Gastrocnemius medialis (tissue), 4 donors: ENCODE measurements at regions not wholly inside any gene's neighbourhood (a gene's known extent, or its start where the extent isn't known, plus 50 kb on each side); places are given as distances from the start of the nearest gene placed in this dataset.

Experiments used
- ATAC-seq, 2 donors: fragments of 150-250 bp; one replicate each; pipeline ENCODE4 v1.9.1; 2016
- DNase-seq, 2 donors: peaks; one replicate each; pipeline ENCODE4 v3.0.0-alpha.2; 2019
- H3K27ac ChIP-seq, 4 donors: fragments of 200-600 bp; sonication (generic); 1 replicate in 1 of 4; 2 replicates in 3 of 4; pipeline ENCODE4 v1.5.1; 2016 to 2018; ENCODE audit warnings: mild to moderate bottlenecking in 2 of 4, moderate library complexity in 1 of 4
- H3K27me3 ChIP-seq, 3 donors: fragments of 200-600 bp; sonication (generic) in 2 of 3; 1 replicate in 1 of 3; 2 replicates in 2 of 3; pipeline versions ENCODE4 v1.5.1 to v1.6.0; 2016 to 2019; ENCODE audit warnings: mild to moderate bottlenecking in 1 of 3, moderate library complexity in 1 of 3
- H3K36me3 ChIP-seq, 2 donors: fragments of 200-600 bp; sonication (generic) in 1 of 2; one replicate each; pipeline ENCODE4 v1.5.1; 2017 to 2018
- H3K4me1 ChIP-seq, 2 donors: fragments of 200-600 bp; sonication (generic) in 1 of 2; one replicate each; pipeline ENCODE4 v1.5.1; 2016 to 2017; ENCODE audit warnings: mild to moderate bottlenecking in 2 of 2
- H3K4me3 ChIP-seq, 4 donors: fragments of 200-600 bp; sonication (generic) in 3 of 4; 1 replicate in 1 of 4; 2 replicates in 3 of 4; pipeline ENCODE4 v1.5.1; 2016 to 2019; ENCODE audit warnings: mild to moderate bottlenecking in 2 of 4
- H3K9me3 ChIP-seq, 3 donors: fragments of 200-600 bp; sonication (generic) in 2 of 3; 1 replicate in 1 of 3; 2 replicates in 2 of 3; pipeline ENCODE4 v1.5.1; 2016 to 2019
- POLR2A ChIP-seq, 2 donors: fragments of 450-650 bp; IDR thresholded peaks; one replicate each; pipeline ENCODE4 v1.6.1; 2017; ENCODE audit warnings: antibody characterized with exemption in 2 of 2, mild to moderate bottlenecking in 2 of 2, moderate library complexity in 2 of 2
- in situ Hi-C, 4 donors: fragments of 200-750 bp; cut with MboI; loops; one replicate each; pipeline versions ENCODE4 v1.15.0 to v1.8.0; 2017; ENCODE audit warnings: low sequenced_read_pairs in 4 of 4
- intact Hi-C: fragments of 100-400 bp; cut with DNase I; formaldehyde crosslinking; loops from one replicate; pipeline ENCODE4 v1.15.1; 2023; ENCODE audit warnings: low total_unique reads
- TF ChIP-seq, protein P1 (sequence below), 5 experiments: fragments of 450-650 bp in 3 of 5; fragments of 200-600 bp in 2 of 5; sonication (generic) in 2 of 5; IDR thresholded peaks in 4 of 5; conservative IDR thresholded peaks in 1 of 5; 1 replicate in 4 of 5; 2 replicates in 1 of 5; pipeline ENCODE4 v1.5.1; 2016 to 2019; ENCODE audit warnings: antibody characterized with exemption in 5 of 5, mild to moderate bottlenecking in 3 of 5, moderate library complexity in 3 of 5

DNA sequence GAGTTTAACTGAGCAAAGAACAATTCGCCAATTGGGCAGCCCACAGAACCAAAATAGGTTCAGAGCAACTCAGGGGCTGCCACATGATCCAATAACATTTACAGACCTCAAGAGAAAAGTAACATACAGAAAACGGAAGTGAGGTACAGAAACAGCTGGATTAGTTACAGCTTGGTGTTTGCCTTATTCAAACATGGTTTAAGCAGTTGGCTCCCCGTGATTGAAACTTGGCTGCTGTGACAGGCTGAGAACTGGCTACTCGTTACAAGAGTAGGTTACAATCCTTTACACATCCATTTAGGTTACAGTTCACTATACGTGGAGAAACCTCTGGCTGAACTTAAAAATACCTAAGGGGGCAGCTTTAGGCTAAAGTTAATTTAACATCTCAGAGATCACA is 673.1 kb upstream of the PHF14 start:
- Histone ChIP-seq H3K4me3 (no peak overlapping the region), H3K27me3 (no peaks in the 10 kb centered on the region), H3K4me1 (no peaks in the 10 kb centered on the region), H3K36me3 (no peaks in the 10 kb centered on the region), H3K27ac (no peak overlapping the region), H3K9me3 (no peaks in the 10 kb centered on the region)
- intact Hi-C loops (no loop called here), in situ Hi-C loops (no loop called here)
- no peak for ATAC-seq
- DNase-seq = no peak
- no peak for TF ChIP-seq POLR2A (IDR thresholded peaks at IDR 0.05)
- TF ChIP-seq, protein P1, sequence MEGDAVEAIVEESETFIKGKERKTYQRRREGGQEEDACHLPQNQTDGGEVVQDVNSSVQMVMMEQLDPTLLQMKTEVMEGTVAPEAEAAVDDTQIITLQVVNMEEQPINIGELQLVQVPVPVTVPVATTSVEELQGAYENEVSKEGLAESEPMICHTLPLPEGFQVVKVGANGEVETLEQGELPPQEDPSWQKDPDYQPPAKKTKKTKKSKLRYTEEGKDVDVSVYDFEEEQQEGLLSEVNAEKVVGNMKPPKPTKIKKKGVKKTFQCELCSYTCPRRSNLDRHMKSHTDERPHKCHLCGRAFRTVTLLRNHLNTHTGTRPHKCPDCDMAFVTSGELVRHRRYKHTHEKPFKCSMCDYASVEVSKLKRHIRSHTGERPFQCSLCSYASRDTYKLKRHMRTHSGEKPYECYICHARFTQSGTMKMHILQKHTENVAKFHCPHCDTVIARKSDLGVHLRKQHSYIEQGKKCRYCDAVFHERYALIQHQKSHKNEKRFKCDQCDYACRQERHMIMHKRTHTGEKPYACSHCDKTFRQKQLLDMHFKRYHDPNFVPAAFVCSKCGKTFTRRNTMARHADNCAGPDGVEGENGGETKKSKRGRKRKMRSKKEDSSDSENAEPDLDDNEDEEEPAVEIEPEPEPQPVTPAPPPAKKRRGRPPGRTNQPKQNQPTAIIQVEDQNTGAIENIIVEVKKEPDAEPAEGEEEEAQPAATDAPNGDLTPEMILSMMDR (IDR thresholded peaks at IDR 0.05 in 4 of 5, conservative IDR thresholded peaks at IDR 0.05 in 1 of 5) = no peak

DNA sequence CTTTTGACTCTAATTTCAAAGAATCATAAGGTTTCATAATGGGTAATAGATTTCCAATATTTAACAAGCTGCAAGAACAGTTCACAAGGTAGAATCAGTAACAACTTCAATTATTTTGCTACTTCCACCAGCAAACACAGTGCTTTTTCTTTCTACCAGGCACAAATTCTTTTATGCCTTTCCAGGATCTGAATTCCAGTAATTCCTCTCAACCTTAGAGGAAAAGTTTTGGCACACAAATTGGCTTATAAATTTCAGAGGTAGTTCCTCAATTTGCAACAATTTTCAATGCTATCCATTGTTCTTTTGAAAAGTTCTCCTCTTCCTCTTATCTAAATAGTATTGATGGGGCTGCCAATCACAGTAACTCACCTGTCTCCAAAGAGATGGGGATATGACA is 665.4 kb upstream of the PHF14 start:
- H3K4me3 ChIP-seq = no peak overlapping the region
- DNase-seq = no peak
- H3K4me1 ChIP-seq = no peaks in the 10 kb centered on the region
- ATAC-seq = no peak
- no peaks in the 10 kb centered on the region for H3K9me3 ChIP-seq
- no peaks in the 10 kb centered on the region for H3K36me3 ChIP-seq
- intact Hi-C loops (no loop called here), in situ Hi-C loops (no loop called here)
- H3K27me3 ChIP-seq = no peaks in the 10 kb centered on the region
- TF ChIP-seq POLR2A (IDR thresholded peaks at IDR 0.05) = no peak
- TF ChIP-seq, protein P1 (IDR thresholded peaks at IDR 0.05 in 4 of 5, conservative IDR thresholded peaks at IDR 0.05 in 1 of 5) = no peak
- no peak overlapping the region for H3K27ac ChIP-seq

DNA sequence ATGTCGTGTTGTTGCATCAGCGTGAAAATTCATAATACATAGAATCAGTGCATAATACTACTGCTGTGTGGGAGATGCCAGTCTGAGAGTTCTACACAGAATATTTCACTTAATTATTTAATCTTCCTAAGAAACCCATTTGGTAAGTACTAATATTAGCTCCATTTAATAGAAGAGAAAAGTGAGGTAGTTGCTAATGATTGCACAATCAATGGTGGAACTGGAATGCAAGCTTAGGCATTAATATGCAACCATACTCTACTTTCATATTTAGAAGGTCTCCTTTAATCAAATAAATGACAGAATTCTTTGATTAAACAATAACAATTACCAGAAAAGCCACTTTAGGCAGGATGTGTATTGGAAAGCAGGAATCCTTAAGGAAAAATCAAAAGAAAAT is 660.7 kb upstream of the PHF14 start:
- in situ Hi-C loops (no loop called here), intact Hi-C loops (no loop called here)
- Histone ChIP-seq H3K4me3 (no peak overlapping the region), H3K27ac (no peak overlapping the region), H3K4me1 (no peaks in the 10 kb centered on the region), H3K36me3 (no peaks in the 10 kb centered on the region), H3K27me3 (no peaks in the 10 kb centered on the region), H3K9me3 (no peaks in the 10 kb centered on the region)
- no peak for DNase-seq
- no peak for ATAC-seq
- TF ChIP-seq POLR2A (IDR thresholded peaks at IDR 0.05) = no peak
- TF ChIP-seq, protein P1 (IDR thresholded peaks at IDR 0.05 in 4 of 5, conservative IDR thresholded peaks at IDR 0.05 in 1 of 5) = no peak

DNA sequence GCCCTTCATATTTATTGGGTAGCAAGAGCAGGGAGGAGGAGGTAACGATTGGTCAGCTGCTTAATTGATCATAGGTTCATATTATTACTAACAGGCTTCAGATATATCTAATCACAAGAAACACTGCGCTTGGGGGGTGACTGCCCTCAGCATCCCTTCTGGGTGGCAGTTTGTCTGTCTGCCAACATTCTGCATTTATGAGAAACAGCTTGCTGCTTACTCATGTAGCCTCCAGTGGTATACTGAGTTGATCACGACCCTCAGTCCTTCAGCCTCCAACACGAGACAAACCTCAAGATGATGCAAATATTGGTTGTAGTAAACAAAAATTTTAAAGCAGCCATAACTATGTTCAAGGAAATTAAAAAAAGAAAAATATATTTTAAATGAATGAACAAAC is 657.8 kb upstream of the PHF14 start:
- Histone ChIP-seq H3K27ac (no peak overlapping the region), H3K4me1 (no peaks in the 10 kb centered on the region), H3K4me3 (no peak overlapping the region), H3K27me3 (no peaks in the 10 kb centered on the region), H3K36me3 (no peaks in the 10 kb centered on the region), H3K9me3 (no peaks in the 10 kb centered on the region)
- ATAC-seq (no peak), DNase-seq (no peak)
- TF ChIP-seq POLR2A (IDR thresholded peaks at IDR 0.05) = no peak
- TF ChIP-seq, protein P1 (IDR thresholded peaks at IDR 0.05 in 4 of 5, conservative IDR thresholded peaks at IDR 0.05 in 1 of 5) = no peak
- in situ Hi-C loops = no loop called here
- intact Hi-C loops = no loop called here

DNA sequence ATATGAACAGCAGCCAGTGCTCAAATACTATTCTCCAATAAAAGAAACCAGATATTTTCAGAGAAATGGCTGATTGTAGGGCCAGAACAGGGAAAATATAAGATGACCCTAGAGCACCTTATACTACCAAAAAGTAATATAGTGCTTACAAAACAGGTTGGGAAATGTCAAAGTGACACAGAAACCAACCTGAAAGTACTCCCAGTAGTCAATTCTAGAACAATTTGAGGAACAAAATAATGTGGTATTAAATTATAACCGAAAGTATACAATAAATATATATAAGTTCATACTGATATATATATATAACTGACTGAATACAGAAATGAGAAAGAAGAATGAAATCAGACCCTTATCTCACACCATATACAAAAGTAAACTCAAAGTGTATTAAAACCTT is 657.2 kb upstream of the PHF14 start:
- Histone ChIP-seq H3K27ac (no peak overlapping the region), H3K27me3 (no peaks in the 10 kb centered on the region), H3K4me3 (no peak overlapping the region), H3K36me3 (no peaks in the 10 kb centered on the region), H3K4me1 (no peaks in the 10 kb centered on the region), H3K9me3 (no peaks in the 10 kb centered on the region)
- DNase-seq = no peak
- ATAC-seq = no peak
- intact Hi-C loops = no loop called here
- no peak for TF ChIP-seq POLR2A (IDR thresholded peaks at IDR 0.05)
- TF ChIP-seq, protein P1 (IDR thresholded peaks at IDR 0.05 in 4 of 5, conservative IDR thresholded peaks at IDR 0.05 in 1 of 5) = no peak
- in situ Hi-C loops = no loop called here
